ENCODE measurements at regions not wholly inside any gene's neighbourhood (a gene's known extent, or its start where the extent isn't known, plus 50 kb on each side); places are given as distances from the start of the nearest gene placed in this dataset.

DNA sequence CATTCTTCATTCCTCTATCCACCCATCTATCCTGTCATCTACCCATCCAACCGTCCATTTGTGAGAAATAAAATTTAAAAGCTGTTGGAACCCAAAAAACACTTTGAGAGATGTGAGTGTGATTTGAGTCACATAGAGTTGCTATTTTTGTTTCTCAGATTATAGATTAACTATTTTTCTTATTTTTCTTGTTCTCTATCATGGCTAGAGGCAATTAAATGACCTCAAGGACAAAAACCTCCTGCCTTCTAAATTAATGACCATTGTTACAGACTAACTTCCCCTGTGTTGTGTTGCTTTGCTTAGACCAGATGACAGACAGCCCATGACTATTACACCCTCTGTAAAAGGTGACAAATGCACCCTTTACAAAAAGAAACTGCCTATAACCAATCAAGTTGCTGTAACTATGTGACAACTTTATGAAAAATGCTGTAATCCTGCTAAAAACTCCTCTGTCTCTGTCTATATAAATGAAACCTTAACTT, 207.9 kb upstream of the CXCR4 start (continued):
- TF ChIP-seq, protein P1, sequence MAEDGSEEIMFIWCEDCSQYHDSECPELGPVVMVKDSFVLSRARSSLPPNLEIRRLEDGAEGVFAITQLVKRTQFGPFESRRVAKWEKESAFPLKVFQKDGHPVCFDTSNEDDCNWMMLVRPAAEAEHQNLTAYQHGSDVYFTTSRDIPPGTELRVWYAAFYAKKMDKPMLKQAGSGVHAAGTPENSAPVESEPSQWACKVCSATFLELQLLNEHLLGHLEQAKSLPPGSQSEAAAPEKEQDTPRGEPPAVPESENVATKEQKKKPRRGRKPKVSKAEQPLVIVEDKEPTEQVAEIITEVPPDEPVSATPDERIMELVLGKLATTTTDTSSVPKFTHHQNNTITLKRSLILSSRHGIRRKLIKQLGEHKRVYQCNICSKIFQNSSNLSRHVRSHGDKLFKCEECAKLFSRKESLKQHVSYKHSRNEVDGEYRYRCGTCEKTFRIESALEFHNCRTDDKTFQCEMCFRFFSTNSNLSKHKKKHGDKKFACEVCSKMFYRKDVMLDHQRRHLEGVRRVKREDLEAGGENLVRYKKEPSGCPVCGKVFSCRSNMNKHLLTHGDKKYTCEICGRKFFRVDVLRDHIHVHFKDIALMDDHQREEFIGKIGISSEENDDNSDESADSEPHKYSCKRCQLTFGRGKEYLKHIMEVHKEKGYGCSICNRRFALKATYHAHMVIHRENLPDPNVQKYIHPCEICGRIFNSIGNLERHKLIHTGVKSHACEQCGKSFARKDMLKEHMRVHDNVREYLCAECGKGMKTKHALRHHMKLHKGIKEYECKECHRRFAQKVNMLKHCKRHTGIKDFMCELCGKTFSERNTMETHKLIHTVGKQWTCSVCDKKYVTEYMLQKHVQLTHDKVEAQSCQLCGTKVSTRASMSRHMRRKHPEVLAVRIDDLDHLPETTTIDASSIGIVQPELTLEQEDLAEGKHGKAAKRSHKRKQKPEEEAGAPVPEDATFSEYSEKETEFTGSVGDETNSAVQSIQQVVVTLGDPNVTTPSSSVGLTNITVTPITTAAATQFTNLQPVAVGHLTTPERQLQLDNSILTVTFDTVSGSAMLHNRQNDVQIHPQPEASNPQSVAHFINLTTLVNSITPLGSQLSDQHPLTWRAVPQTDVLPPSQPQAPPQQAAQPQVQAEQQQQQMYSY (CRISPR knock-in tag; IDR thresholded peaks at IDR 0.05) = no peak
- TF ChIP-seq TBL1XR1 (IDR thresholded peaks at IDR 0.05; ENCODE audit: low read depth, low read length) (no peak), PML (IDR thresholded peaks at IDR 0.05; ENCODE audit: low read length) (no peak), EP300 (IDR thresholded peaks at IDR 0.05; ENCODE audit: borderline replicate concordance in 1 of 2, control insufficient read depth in 1 of 2, low read depth in 2 of 2, low read length in 2 of 2) (peak; percentile 77 to 92; a peak in 3 of 4 replicates), CREM (IDR thresholded peaks at IDR 0.05; ENCODE audit: low read depth) (no peak), RB1 (IDR thresholded peaks at IDR 0.05; ENCODE audit: borderline replicate concordance) (no peak)

DNA sequence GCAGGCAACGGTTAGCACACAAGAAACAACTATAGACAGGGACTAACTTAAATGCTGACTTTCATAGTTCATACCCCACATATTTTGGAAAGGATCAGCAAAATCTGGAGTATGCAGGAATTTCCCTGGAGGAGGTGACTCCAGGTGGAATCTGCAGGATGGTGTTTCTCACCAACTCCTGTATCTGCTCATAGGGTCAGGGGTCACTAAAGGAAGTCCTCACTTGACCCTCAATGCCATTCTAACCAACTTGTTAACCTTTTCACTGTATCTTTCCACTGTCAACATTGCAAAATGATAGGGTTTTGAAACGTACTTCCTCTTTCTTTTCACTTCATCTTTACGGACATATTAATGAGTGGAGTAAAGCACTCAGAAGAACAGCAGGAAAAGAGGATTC, 207.0 kb upstream of the CXCR4 start:
- Histone ChIP-seq H3K4me3 (no peak overlapping the region), H3K79me2 (ENCODE audit: control insufficient read depth, insufficient read depth, low read length) (no peaks in the 10 kb centered on the region), H3K4me1 (ENCODE audit: control insufficient read depth, insufficient read depth, low read length) (peaks cover 26% of the 10 kb centered on the region), H3K36me3 (ENCODE audit: control insufficient read depth in 2 of 2, insufficient read depth in 2 of 2, low read length in 1 of 2) (no peaks in the 10 kb centered on the region), H2AFZ (ENCODE audit: control insufficient read depth, low read depth, low read length) (no peak overlapping the region), H3K4me2 (ENCODE audit: control insufficient read depth, insufficient read depth) (no peak overlapping the region), H3K27ac (ENCODE audit: control insufficient read depth, insufficient read depth) (no peak overlapping the region), H4K20me1 (ENCODE audit: control insufficient read depth, insufficient read depth) (no peaks in the 10 kb centered on the region), H3K9me3 (replicated peaks; ENCODE audit: control insufficient read depth, insufficient read depth, low read length) (no peaks in the 10 kb centered on the region; the same call in 2 of the 3 replicates), H3K27me3 (replicated peaks in 1 of 2; ENCODE audit: control insufficient read depth in 2 of 2, insufficient read depth in 2 of 2, low read length in 1 of 2) (0 out of 4 replicates have a peak, but pooled peaks cover 0 to 2% of the 10 kb centered on the region in 2 experiments), H3K9ac (ENCODE audit: control insufficient read depth, insufficient read depth, low read length) (no peak overlapping the region)
- ATAC-seq = peak; percentile 1; the same call in 1 of the 3 replicates
- ChIA-PET SMC1A (ENCODE audit: uncharacterized antibody, unreplicated experiment) (interaction anchor here (0.7 to 9.2 kb wide), 13 partner anchors 12 to 333 kb away, joined by 3 to 79 read pairs (median 5); no protein-coding TSS in a partner anchor), POLR2A (interaction anchor here (0.8 to 1.0 kb wide), 3 partner anchors 14 to 70 kb away, joined by 3 to 4 read pairs (median 3); no protein-coding TSS in a partner anchor), CTCF (interaction anchor here (1.1 kb wide), 1 partner anchor 71 kb away, joined by 3 read pairs; no protein-coding TSS in a partner anchor), RAD21 (ENCODE audit: unreplicated experiment) (interaction anchor here (1.0 to 6.0 kb wide), 7 partner anchors 14 to 190 kb away, joined by 3 to 63 read pairs (median 24); no protein-coding TSS in a partner anchor)
- in situ Hi-C loops (cut with MboI) = loop anchor here (5.0 kb wide), 1 partner anchor 193 kb away; no protein-coding TSS in a partner anchor
- BruUV-seq (replicated peaks) = no TSS peak
- intact Hi-C loops (cut with micrococcal nuclease; ENCODE audit: unreplicated experiment) = loop anchor here (5.0 kb wide), 5 partner anchors 37 to 338 kb away; partner anchors contain the start of genes CXCR4 and DARS1
- 68% methylated on average over 3 of the region's 3 CpGs for WGBS (ENCODE audit: insufficient coverage, insufficient replicate concordance, low lambda C conversion rate, missing lambda C conversion rate)
- DNase-seq (ENCODE audit: low read depth, low spot score) = no peak
- no peak for FAIRE-seq
- no peak for TF ChIP-seq SUZ12 (IDR thresholded peaks at IDR 0.05; ENCODE audit: unreplicated experiment)
- TF ChIP-seq NR2F1 (conservative IDR thresholded peaks at IDR 0.05) = peak; percentile 95
- TF ChIP-seq HDAC6 (IDR thresholded peaks at IDR 0.05; ENCODE audit: unreplicated experiment) = no peak
- no peak for TF ChIP-seq EZH2 (IDR thresholded peaks at IDR 0.05; ENCODE audit: borderline replicate concordance, control insufficient read depth, low read depth, low read length)
- TF ChIP-seq, protein P2, sequence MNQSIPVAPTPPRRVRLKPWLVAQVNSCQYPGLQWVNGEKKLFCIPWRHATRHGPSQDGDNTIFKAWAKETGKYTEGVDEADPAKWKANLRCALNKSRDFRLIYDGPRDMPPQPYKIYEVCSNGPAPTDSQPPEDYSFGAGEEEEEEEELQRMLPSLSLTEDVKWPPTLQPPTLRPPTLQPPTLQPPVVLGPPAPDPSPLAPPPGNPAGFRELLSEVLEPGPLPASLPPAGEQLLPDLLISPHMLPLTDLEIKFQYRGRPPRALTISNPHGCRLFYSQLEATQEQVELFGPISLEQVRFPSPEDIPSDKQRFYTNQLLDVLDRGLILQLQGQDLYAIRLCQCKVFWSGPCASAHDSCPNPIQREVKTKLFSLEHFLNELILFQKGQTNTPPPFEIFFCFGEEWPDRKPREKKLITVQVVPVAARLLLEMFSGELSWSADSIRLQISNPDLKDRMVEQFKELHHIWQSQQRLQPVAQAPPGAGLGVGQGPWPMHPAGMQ (IDR thresholded peaks at IDR 0.05; ENCODE audit: borderline replicate concordance) = no peak
- peak; percentile 37; the same call in 1 of the 2 replicates for TF ChIP-seq SPI1 (IDR thresholded peaks at IDR 0.05; ENCODE audit: borderline replicate concordance, insufficient read depth, low read depth, low read length)
- TF ChIP-seq SMC3 (IDR thresholded peaks at IDR 0.05; ENCODE audit: borderline replicate concordance, low read length) = no peak

Measured in GM12878 (cell line).